Mesothelial cell of epicardium (in vitro differentiated cells): ENCODE measurements at regions not wholly inside any gene's neighbourhood (a gene's known extent, or its start where the extent isn't known, plus 50 kb on each side); places are given as distances from the start of the nearest gene placed in this dataset.
"Not testable (repeated sequence)": the region's sequence is repeated elsewhere in the genome, so short reads cannot be mapped to it uniquely, and the experiment has no call there.

ENCODE experiments used
- DNase-seq, 2 experiments: peaks; one replicate each; pipeline ENCODE4 v3.0.0; 2021; ENCODE audit warnings: low spot score in 2 of 2; ENCODE audit not compliant: unreplicated experiment in 2 of 2
- H3K27ac Mint-ChIP-seq: 2 replicates; pipeline ENCODE4 v1.8.0; 2021; ENCODE audit warnings: mixed read lengths
- H3K27me3 Mint-ChIP-seq: 2 replicates; pipeline ENCODE4 v1.8.0; 2021; ENCODE audit warnings: low read depth, mixed read lengths
- H3K36me3 Mint-ChIP-seq: 2 replicates; pipeline ENCODE4 v1.8.0; 2021; ENCODE audit warnings: mixed read lengths
- H3K4me1 Mint-ChIP-seq: 2 replicates; pipeline ENCODE4 v1.8.0; 2021; ENCODE audit warnings: mixed read lengths
- H3K4me3 Mint-ChIP-seq: 2 replicates; pipeline ENCODE4 v1.8.0; 2021; ENCODE audit warnings: mild to moderate bottlenecking, moderate library complexity, mixed read lengths
- H3K9me3 Mint-ChIP-seq: 2 replicates; pipeline ENCODE4 v1.8.0; 2021; ENCODE audit warnings: mixed read lengths
- TF ChIP-seq, protein P1 (sequence below): fragments of 200-600 bp; sonication (generic); IDR thresholded peaks from one replicate; pipeline ENCODE4 v1.5.0; 2021; ENCODE audit warnings: antibody characterized with exemption; ENCODE audit not compliant: unreplicated experiment

DNA sequence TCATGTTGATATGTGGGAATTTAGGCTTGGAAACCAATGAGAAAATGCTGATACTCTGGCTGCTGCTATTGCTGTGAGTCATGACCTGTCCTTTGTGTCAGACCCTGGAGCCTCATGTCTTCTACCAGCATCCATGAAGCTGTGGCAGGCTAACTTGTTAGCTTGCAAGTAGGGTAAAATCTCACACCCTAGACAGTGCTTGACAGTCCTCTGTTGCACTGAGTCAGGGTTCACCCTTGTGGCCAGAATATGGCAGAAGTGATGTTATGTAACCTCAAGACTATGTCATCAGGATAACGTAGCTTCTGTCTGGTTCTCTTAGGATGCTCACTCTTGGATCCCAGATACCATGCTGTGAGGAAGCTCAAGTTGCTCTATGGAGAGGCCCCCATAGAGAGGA is 110.8 kb downstream of the LHX2 start:
- H3K27me3 Mint-ChIP-seq = peaks cover 15% of the 10 kb centered on the region
- no peaks in the 10 kb centered on the region for H3K9me3 Mint-ChIP-seq
- no peaks in the 10 kb centered on the region for H3K4me1 Mint-ChIP-seq

DNA sequence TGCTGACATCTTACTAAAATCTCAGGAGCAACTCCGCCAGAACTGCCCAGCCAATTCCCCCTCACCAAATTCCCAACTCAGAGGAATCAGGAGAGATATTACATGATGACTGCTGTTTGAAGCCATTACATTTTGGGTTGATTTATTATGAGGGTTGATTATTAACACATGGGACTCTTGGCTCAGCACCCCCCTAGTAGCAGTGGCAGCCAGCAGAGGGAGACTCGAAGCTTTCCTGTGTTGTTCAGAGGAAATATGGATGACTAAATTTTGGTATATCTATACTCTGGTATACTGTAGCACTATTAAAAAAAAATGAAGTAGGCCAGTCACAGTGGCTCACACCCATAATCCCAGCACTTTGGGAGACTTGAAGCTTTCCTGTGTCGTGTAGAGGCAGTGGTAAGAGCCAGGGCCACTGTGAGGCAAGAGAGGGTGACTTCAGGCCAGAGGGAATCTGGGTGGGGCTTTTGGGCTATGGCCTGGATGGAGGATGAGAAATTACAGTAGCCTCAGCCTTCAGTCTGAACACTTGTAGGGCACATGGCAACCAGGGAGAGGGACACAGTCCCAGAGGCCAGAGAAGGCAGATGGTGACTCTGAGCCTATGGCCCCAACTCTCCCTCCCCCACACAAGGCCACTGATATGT is 111.4 kb downstream of the LHX2 start:
- H3K4me3 Mint-ChIP-seq = no peak overlapping the region
- H3K27me3 Mint-ChIP-seq = peaks cover 13% of the 10 kb centered on the region
- H3K36me3 Mint-ChIP-seq = no peaks in the 10 kb centered on the region
- H3K27ac Mint-ChIP-seq = no peak overlapping the region
- no peaks in the 10 kb centered on the region for H3K4me1 Mint-ChIP-seq
- TF ChIP-seq, protein P1, sequence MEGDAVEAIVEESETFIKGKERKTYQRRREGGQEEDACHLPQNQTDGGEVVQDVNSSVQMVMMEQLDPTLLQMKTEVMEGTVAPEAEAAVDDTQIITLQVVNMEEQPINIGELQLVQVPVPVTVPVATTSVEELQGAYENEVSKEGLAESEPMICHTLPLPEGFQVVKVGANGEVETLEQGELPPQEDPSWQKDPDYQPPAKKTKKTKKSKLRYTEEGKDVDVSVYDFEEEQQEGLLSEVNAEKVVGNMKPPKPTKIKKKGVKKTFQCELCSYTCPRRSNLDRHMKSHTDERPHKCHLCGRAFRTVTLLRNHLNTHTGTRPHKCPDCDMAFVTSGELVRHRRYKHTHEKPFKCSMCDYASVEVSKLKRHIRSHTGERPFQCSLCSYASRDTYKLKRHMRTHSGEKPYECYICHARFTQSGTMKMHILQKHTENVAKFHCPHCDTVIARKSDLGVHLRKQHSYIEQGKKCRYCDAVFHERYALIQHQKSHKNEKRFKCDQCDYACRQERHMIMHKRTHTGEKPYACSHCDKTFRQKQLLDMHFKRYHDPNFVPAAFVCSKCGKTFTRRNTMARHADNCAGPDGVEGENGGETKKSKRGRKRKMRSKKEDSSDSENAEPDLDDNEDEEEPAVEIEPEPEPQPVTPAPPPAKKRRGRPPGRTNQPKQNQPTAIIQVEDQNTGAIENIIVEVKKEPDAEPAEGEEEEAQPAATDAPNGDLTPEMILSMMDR = no peak
- DNase-seq = no peak
- no peaks in the 10 kb centered on the region for H3K9me3 Mint-ChIP-seq

More for the DNA sequence above, 110.8 kb downstream of the LHX2 start:
- DNase-seq = no peak
- Mint-ChIP-seq H3K36me3 (no peaks in the 10 kb centered on the region), H3K27ac (no peak overlapping the region), H3K4me3 (no peak overlapping the region)
- TF ChIP-seq, protein P1 = no peak

DNA sequence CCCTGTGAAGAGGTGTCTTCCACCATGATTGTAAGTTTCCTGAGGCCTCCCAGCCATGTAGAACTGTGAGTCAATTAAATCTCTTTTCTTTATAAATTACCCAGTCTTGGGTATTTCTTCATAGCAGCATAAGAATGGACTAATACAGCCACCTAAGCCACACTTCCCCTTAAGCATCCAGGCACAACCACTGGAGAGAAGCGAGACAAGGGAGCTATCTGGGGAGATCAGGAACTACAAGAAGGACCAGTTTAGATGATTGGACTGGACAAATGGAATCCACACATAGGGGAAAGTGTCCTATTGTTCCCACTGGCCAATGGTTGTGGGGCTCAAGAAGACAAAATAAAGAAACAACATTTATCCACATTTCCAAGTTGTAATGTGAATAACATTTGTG is 112.1 kb downstream of the LHX2 start:
- H3K27me3 Mint-ChIP-seq = peaks cover 12% of the 10 kb centered on the region
- not testable (repeated sequence) for H3K27ac Mint-ChIP-seq, DNase-seq, H3K9me3 Mint-ChIP-seq, H3K4me3 Mint-ChIP-seq, H3K4me1 Mint-ChIP-seq, H3K36me3 Mint-ChIP-seq

DNA sequence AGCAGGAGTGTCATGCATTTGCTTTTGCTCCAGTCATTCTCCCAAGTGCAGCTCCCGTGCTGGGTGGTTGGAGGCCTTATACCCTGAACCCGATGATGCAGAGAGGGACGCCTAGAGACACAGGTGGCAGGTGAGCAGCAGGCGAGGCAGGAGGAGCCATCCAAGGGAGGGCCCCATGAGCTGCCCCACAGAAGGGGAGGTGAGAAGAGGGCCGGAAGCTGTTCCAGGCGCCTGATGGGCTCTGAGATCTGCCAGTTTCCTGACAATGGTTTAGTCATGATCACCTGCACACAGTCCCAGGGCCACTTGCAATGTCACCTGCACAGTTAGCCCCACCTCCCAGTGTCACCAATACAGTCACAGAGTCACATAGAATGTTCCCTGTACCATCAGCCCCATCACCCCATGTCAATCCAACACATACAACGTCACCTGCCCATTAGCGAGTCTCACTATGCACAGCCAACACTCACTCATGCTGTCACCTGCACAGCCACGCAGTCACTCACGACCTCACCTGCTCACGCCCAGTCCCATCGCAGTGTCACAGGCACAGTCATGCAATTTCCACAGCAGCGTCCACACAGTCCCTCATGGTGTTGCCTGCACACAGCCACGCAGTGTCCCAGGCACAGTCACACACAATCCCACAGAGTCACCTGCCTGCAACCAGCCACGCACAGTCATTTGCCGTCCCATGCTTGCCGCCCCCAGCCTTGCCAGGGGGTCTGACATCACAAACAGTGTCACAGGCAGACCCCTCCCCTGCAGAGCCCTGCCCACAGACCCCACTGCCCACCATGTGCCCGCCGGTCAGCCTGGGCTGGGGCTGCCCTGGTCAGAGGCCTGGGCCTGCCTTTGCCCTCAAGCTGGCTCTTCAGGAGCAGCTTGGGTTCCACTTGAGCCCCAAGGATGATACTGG is 113.4 kb downstream of the LHX2 start:
- DNase-seq = no peak
- Mint-ChIP-seq H3K36me3 (no peaks in the 10 kb centered on the region), H3K4me3 (no peak overlapping the region), H3K4me1 (no peaks in the 10 kb centered on the region), H3K9me3 (no peaks in the 10 kb centered on the region), H3K27me3 (peaks cover 5% of the 10 kb centered on the region), H3K27ac (no peak overlapping the region)
- TF ChIP-seq, protein P1 = no peak

DNA sequence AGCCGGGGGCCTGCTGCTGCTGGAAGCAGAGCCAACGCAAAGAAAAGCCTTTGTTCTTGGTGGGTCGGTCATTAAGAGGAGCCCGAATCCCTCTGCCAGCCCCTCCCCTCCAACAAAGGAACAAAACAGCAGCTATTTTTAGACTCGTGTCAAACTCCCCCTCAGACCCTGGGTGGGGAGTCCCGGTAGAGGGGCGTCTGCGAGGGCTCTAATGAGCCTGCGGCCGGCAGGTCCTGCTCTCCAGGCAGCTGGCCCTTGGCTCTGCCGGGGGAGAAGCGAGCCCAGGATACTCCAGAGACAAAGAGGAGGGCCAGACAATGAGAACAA is 114.0 kb downstream of the LHX2 start:
- Mint-ChIP-seq H3K4me3 (no peak overlapping the region), H3K9me3 (no peaks in the 10 kb centered on the region), H3K4me1 (no peaks in the 10 kb centered on the region), H3K27ac (no peak overlapping the region), H3K27me3 (peaks cover 6% of the 10 kb centered on the region), H3K36me3 (no peaks in the 10 kb centered on the region)
- TF ChIP-seq, protein P1 = no peak
- DNase-seq = no peak
